ENCODE measurements at regions not wholly inside any gene's neighbourhood (a gene's known extent, or its start where the extent isn't known, plus 50 kb on each side); places are given as distances from the start of the nearest gene placed in this dataset.
"Not testable (repeated sequence)": the region's sequence is repeated elsewhere in the genome, so short reads cannot be mapped to it uniquely, and the experiment has no call there.

- Histone ChIP-seq H3K4me2 (ENCODE audit: low read length) (no peak overlapping the region), H3K9me2 (ENCODE audit: low read depth, low read length) (no peaks in the 10 kb centered on the region), H3K36me3 (ENCODE audit: insufficient read depth, low read length) (no peaks in the 10 kb centered on the region), H3K9ac (ENCODE audit: low read length) (no peak overlapping the region), H3K4me3 (ENCODE audit: low read depth, low read length, poor library complexity, severe bottlenecking) (no peak overlapping the region), H3K27ac (ENCODE audit: low read depth, low read length, poor library complexity, severe bottlenecking) (no peak overlapping the region), H3K4me1 (ENCODE audit: insufficient read depth, low read length, severe bottlenecking) (no peaks in the 10 kb centered on the region), H2AFZ (ENCODE audit: low read length) (no peak overlapping the region), H3K9me3 (ENCODE audit: low read length) (no peaks in the 10 kb centered on the region), H3K79me2 (ENCODE audit: insufficient read depth, low read length) (no peaks in the 10 kb centered on the region), H3F3A (ENCODE audit: insufficient read depth, low read length) (no peaks in the 10 kb centered on the region), H3K27me3 (ENCODE audit: insufficient read depth, low read length) (no peaks in the 10 kb centered on the region), H4K20me1 (ENCODE audit: insufficient read depth, low read length) (no peaks in the 10 kb centered on the region)
- TF ChIP-seq, protein P1, sequence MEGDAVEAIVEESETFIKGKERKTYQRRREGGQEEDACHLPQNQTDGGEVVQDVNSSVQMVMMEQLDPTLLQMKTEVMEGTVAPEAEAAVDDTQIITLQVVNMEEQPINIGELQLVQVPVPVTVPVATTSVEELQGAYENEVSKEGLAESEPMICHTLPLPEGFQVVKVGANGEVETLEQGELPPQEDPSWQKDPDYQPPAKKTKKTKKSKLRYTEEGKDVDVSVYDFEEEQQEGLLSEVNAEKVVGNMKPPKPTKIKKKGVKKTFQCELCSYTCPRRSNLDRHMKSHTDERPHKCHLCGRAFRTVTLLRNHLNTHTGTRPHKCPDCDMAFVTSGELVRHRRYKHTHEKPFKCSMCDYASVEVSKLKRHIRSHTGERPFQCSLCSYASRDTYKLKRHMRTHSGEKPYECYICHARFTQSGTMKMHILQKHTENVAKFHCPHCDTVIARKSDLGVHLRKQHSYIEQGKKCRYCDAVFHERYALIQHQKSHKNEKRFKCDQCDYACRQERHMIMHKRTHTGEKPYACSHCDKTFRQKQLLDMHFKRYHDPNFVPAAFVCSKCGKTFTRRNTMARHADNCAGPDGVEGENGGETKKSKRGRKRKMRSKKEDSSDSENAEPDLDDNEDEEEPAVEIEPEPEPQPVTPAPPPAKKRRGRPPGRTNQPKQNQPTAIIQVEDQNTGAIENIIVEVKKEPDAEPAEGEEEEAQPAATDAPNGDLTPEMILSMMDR (IDR thresholded peaks at IDR 0.05; ENCODE audit: low read length), result no peak
- no peak for TF ChIP-seq EZH2 (IDR thresholded peaks at IDR 0.05; ENCODE audit: borderline replicate concordance, low read length)
Measured at GRCh38 chr1:80540149-80540548, 1260.6 kb upstream of the ADGRL2 start.

DNA sequence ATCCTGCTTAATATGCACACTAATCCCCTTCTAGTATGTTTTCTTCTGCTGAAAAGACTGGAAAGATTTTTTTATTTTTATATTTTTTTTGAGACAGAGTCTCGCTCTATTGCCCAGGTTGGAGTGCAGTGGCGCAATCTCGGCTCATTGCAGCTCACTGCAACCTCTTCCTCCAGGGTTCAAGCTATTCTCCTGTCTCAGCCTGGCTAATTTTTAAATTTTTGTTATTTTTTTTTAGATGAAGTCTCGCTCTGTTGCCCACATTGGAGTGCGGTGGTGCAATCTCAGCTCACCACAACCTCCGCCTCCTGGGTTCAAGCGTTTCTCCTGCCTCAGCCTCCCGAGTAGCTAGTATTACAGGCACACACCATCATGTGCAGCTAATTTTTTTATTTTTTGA lies 1261.4 kb upstream of the ADGRL2 start:
- H4K20me1 ChIP-seq (ENCODE audit: insufficient read depth, low read length); H3K36me3 ChIP-seq (ENCODE audit: insufficient read depth, low read length); H3K9me3 ChIP-seq (ENCODE audit: low read length); H2AFZ ChIP-seq (ENCODE audit: low read length); H3K79me2 ChIP-seq (ENCODE audit: insufficient read depth, low read length); H3K27ac ChIP-seq (ENCODE audit: low read depth, low read length, poor library complexity, severe bottlenecking); H3K4me1 ChIP-seq (ENCODE audit: insufficient read depth, low read length, severe bottlenecking); H3K4me3 ChIP-seq (ENCODE audit: low read depth, low read length, poor library complexity, severe bottlenecking); H3K4me2 ChIP-seq (ENCODE audit: low read length); H3K27me3 ChIP-seq (ENCODE audit: insufficient read depth, low read length); H3K9me2 ChIP-seq (ENCODE audit: low read depth, low read length); H3K9ac ChIP-seq (ENCODE audit: low read length); H3F3A ChIP-seq (ENCODE audit: insufficient read depth, low read length): not testable (repeated sequence)

DNA sequence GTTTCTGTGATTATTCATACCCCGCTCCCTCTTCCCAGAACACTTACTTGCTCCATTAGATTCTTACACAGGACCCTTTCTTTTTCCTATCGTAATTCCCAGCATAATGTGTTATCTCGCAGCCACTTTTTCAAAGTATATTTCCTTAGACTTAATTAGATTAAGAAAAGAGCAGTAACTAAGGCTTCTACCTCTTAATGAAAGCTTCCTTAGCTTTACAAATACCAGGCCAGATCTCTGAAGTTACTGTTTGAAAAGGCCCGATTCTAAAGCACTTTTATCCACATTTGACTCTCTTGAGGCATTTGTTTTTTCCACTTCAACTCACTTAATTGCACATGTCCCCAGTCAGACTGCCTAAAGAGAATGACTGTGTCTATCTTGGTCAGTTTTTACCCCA lies 1264.3 kb upstream of the ADGRL2 start:
- Histone ChIP-seq H3K36me3 (ENCODE audit: insufficient read depth, low read length) (no peaks in the 10 kb centered on the region), H3K79me2 (ENCODE audit: insufficient read depth, low read length) (no peaks in the 10 kb centered on the region), H4K20me1 (ENCODE audit: insufficient read depth, low read length) (no peaks in the 10 kb centered on the region), H3K4me2 (ENCODE audit: low read length) (no peak overlapping the region), H3F3A (ENCODE audit: insufficient read depth, low read length) (no peaks in the 10 kb centered on the region), H3K4me3 (ENCODE audit: low read depth, low read length, poor library complexity, severe bottlenecking) (no peak overlapping the region), H3K9me2 (ENCODE audit: low read depth, low read length) (no peaks in the 10 kb centered on the region), H3K27me3 (ENCODE audit: insufficient read depth, low read length) (no peaks in the 10 kb centered on the region), H2AFZ (ENCODE audit: low read length) (no peak overlapping the region), H3K9me3 (ENCODE audit: low read length) (no peaks in the 10 kb centered on the region), H3K4me1 (ENCODE audit: insufficient read depth, low read length, severe bottlenecking) (no peaks in the 10 kb centered on the region), H3K27ac (ENCODE audit: low read depth, low read length, poor library complexity, severe bottlenecking) (no peak overlapping the region), H3K9ac (ENCODE audit: low read length) (no peak overlapping the region)
- no peak for TF ChIP-seq EZH2 (IDR thresholded peaks at IDR 0.05; ENCODE audit: borderline replicate concordance, low read length)
- TF ChIP-seq, protein P1 (IDR thresholded peaks at IDR 0.05; ENCODE audit: low read length), result no peak

DNA sequence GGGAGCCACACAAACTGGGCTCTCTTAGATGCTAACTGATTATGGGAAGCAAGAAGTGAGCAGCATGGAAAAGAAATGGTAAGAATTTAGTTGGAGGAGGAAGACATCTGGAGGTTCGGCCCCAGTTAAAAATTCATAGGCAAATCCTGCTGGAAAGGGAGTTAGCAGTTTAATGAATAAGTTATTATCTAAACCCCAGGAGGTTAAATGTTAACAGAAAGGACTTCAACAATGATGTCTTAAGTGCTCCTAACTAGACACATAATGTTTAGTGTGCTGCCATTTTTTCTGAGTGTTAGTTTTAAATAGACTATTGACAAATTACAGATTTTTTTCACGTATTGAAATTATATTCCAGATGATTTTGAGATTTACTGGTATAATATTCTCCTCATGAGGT lies 1265.3 kb upstream of the ADGRL2 start:
- H3K27me3 ChIP-seq (ENCODE audit: insufficient read depth, low read length), result no peaks in the 10 kb centered on the region
- TF ChIP-seq, protein P1 (IDR thresholded peaks at IDR 0.05; ENCODE audit: low read length), result no peak
- TF ChIP-seq EZH2 (IDR thresholded peaks at IDR 0.05; ENCODE audit: borderline replicate concordance, low read length), result no peak
- H3K9me2 ChIP-seq (ENCODE audit: low read depth, low read length), result no peaks in the 10 kb centered on the region
- H3K4me1 ChIP-seq (ENCODE audit: insufficient read depth, low read length, severe bottlenecking), result no peaks in the 10 kb centered on the region
- no peak overlapping the region for H3K4me2 ChIP-seq (ENCODE audit: low read length)
- H3K9me3 ChIP-seq (ENCODE audit: low read length), result no peaks in the 10 kb centered on the region
- H3K4me3 ChIP-seq (ENCODE audit: low read depth, low read length, poor library complexity, severe bottlenecking), result no peak overlapping the region
- no peaks in the 10 kb centered on the region for H3K36me3 ChIP-seq (ENCODE audit: insufficient read depth, low read length)
- H2AFZ ChIP-seq (ENCODE audit: low read length), result no peak overlapping the region
- H3K27ac ChIP-seq (ENCODE audit: low read depth, low read length, poor library complexity, severe bottlenecking), result no peak overlapping the region
- no peaks in the 10 kb centered on the region for H3K79me2 ChIP-seq (ENCODE audit: insufficient read depth, low read length)
- H3F3A ChIP-seq (ENCODE audit: insufficient read depth, low read length), result no peaks in the 10 kb centered on the region
- H4K20me1 ChIP-seq (ENCODE audit: insufficient read depth, low read length), result no peaks in the 10 kb centered on the region
- no peak overlapping the region for H3K9ac ChIP-seq (ENCODE audit: low read length)
